ENCODE measurements at regions not wholly inside any gene's neighbourhood (a gene's known extent, or its start where the extent isn't known, plus 50 kb on each side); places are given as distances from the start of the nearest gene placed in this dataset.

DNA sequence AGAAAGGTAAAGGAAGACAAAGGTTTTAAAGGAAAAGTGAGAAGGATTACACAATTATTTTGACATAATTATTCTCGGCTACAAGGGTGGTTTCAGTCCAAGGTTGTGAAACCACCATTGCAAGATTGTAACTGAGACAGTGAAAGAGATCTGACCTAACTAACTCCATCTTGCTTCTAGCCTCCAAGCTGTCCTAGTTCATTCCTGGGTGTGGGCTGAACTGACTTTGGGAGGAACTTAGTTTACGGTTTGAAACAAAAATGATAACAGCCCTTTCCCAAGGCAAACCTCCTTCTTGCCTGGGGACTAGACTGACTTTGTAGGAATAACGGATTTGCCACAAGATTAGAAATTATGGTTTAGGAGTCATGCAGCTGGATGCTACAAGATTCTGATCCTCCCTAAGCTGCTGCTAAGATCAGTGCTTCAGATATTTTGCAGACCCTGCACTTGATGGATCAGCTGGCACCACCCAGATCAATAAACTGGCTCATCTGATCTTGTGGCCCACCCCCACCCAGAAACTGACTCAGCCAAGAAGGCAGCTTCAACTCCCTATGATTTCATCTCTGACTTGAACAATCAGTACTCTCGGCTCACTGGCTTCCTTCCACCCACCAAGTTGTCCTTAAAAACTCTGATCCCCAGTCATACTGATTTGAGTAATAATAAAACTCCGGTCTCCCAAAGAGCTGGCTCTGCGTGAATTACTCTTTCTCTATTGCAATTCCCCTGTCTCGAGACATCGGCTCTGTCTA is 57.7 kb upstream of the AADACL2 start:
- TF ChIP-seq EZH2phosphoT487 (IDR thresholded peaks at IDR 0.05; ENCODE audit: insufficient read depth, low read depth) = no peak
- TF ChIP-seq EZH2 (IDR thresholded peaks at IDR 0.05; ENCODE audit: insufficient read depth, poor library complexity, severe bottlenecking) = no peak
